ENCODE measurements at regions not wholly inside any gene's neighbourhood (a gene's known extent, or its start where the extent isn't known, plus 50 kb on each side); places are given as distances from the start of the nearest gene placed in this dataset.

DNA sequence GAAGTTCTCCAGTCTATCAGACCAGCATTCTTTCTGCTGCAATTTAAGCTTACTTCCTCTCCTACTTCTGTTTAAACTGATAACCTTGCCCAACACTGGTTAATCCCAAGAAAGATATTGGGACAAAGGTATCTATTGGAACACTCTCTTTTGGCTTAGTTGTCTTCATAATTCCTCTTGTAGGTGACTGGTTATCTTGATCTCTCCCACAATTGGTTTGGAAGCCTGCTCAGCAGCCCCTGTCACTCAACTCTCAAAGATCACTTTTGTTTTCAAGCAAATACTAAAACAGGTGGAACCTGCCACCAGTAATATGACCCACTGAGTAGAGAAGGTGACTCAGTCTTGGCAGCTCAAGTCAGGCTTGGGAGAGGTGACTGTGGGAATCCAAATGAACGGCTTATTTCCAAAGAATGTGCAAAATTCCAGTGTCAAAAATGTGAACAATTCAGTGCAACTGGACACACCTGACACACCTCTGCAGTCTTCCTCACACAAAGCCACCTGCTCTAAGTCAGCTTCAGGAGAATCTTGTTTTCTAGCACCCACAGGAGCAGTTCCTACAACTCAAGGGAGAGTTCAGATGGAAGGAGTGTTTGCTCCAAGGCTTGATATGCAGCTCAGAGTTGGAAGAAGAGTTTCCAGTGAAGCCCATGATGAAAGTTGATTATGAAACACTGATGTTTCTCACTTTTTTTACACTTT, 83.2 kb upstream of the SLC38A2 start:
- in situ Hi-C loops (cut with MboI; ENCODE audit: low pct_unique_long_range_greater_than_20kb, low sequenced_read_pairs, unreplicated experiment) = no loop called here
- no peak for DNase-seq (ENCODE audit: low spot score)
- TF ChIP-seq, protein P1, sequence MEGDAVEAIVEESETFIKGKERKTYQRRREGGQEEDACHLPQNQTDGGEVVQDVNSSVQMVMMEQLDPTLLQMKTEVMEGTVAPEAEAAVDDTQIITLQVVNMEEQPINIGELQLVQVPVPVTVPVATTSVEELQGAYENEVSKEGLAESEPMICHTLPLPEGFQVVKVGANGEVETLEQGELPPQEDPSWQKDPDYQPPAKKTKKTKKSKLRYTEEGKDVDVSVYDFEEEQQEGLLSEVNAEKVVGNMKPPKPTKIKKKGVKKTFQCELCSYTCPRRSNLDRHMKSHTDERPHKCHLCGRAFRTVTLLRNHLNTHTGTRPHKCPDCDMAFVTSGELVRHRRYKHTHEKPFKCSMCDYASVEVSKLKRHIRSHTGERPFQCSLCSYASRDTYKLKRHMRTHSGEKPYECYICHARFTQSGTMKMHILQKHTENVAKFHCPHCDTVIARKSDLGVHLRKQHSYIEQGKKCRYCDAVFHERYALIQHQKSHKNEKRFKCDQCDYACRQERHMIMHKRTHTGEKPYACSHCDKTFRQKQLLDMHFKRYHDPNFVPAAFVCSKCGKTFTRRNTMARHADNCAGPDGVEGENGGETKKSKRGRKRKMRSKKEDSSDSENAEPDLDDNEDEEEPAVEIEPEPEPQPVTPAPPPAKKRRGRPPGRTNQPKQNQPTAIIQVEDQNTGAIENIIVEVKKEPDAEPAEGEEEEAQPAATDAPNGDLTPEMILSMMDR (IDR thresholded peaks at IDR 0.05; ENCODE audit: extremely low read depth, insufficient read depth, missing control alignments) = no peak

DNA sequence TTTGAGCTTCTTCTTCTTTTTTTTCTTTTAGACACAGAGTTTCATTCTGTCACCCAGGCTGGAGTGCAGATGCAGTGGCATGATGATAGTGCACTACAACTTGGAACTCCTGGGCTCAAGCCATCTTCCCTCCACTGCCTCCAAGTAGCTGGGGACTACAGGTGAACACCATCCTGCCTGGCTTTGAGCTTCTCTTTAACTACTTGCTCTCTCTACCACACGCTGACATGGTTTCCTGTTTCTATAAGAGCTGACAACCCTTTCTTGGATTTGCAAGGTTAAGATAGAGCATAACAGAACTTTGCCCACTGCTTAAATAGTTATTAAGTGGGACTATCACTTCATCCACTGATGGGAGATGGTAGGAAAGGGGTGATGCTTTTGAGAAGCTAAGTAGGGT, 82.4 kb upstream of the SLC38A2 start:
- in situ Hi-C loops (cut with MboI; ENCODE audit: low pct_unique_long_range_greater_than_20kb, low sequenced_read_pairs, unreplicated experiment) = no loop called here
- TF ChIP-seq, protein P1 (IDR thresholded peaks at IDR 0.05; ENCODE audit: extremely low read depth, insufficient read depth, missing control alignments) = no peak
- DNase-seq (ENCODE audit: low spot score) = no peak

DNA sequence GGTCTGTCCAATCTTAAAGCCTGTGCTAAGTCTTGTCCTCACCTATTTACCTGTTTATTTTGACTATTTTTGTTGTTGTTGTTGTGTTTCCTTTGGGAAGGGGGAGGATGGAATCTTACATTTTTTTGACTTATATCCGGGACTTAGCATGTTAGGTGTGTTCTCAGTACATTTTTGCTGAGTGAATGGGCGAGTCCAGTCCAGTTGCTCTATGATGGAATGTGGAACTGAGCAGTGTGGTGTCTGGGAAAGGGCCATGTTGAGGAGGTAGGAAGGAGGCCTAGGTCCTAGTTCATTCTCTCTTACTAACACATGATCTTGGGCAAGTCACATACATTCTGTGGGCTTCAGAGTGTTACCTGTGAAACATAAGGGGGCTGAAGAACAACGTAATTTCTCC, 80.9 kb upstream of the SLC38A2 start:
- in situ Hi-C loops (cut with MboI; ENCODE audit: low pct_unique_long_range_greater_than_20kb, low sequenced_read_pairs, unreplicated experiment) = no loop called here
- DNase-seq (ENCODE audit: low spot score) = no peak
- TF ChIP-seq, protein P1 (IDR thresholded peaks at IDR 0.05; ENCODE audit: extremely low read depth, insufficient read depth, missing control alignments) = no peak

DNA sequence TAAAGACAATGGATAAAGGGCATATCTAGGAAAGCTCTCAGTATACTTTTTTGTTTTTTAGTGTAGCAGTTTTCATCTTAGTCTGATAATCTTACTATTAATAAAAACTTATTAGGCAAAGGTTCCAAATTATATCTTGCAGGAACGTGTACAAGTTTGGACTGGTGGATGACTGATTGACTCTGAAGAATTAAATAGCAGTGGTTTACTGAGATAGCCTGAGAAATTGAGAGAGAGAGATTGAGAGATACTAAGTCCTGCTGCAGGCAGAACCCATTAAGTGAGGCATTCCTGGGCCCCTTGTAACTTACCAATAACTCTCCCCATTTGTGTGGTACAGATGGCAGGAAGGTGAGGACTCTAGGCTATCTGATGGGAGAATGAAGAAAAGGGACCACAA, 80.2 kb upstream of the SLC38A2 start:
- TF ChIP-seq, protein P1 (IDR thresholded peaks at IDR 0.05; ENCODE audit: extremely low read depth, insufficient read depth, missing control alignments) = no peak
- in situ Hi-C loops (cut with MboI; ENCODE audit: low pct_unique_long_range_greater_than_20kb, low sequenced_read_pairs, unreplicated experiment) = no loop called here
- no peak for DNase-seq (ENCODE audit: low spot score)

DNA sequence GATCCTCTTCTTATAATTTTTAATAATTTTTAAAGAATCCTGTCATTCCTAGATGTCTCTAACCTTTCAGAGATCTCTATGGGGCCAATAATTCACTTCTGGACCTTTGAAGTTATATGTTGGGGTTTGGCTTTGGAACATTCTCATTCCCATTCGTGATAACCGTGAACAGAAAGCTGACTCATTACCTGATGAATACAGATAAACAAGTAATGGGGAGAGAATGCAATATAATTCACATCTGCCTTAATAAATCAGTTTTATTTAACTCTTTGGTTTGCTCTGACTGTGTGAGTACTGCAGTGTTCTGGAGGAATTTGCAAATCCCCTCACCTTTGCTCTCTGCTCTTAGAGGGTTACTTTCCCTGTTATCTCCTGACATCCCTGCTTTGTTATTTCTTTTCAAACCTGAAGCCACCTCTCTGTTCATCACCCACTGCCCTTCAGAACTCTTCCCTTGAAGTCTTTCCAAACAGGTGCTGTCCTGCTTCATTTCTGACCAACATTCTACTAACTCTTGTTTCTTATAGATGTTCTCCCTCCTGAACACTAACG, 79.6 kb upstream of the SLC38A2 start:
- in situ Hi-C loops (cut with MboI; ENCODE audit: low pct_unique_long_range_greater_than_20kb, low sequenced_read_pairs, unreplicated experiment) = no loop called here
- DNase-seq (ENCODE audit: low spot score) = no peak
- TF ChIP-seq, protein P1 (IDR thresholded peaks at IDR 0.05; ENCODE audit: extremely low read depth, insufficient read depth, missing control alignments) = no peak

DNA sequence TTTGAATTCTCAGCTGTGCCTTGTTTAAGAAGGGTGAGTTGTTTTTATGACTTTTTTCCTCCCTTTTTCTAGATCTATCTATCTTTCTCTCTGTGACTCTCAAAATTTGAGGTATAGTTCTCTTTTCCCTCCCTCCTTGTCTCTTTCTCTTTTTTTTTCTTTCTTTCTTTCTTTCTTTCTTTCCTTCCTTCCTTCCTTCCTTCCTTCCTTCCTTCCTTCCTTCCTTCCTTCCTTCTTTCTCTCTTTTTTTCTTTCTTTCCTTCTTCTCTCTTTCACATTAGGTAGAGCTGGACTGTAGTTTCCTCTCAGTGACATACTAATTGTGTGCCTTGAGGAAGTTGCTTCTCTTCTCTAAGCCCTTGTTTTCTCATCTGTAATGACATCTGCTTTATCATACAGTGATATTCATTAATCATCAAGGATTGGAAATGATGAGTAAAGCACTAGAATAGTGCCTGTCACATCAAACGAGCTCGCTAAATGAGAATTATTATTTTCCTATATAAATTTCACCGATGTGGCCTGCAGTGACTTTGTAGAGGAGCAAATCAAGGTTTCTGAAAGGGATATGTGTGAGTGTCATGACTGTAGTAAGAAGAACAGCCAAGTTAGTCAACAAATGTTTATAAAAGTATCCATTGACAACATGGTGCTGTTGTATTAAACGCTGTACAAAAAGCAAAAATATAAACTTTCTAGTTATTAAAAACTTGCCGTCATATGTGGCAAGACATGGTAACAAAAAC, 78.9 kb upstream of the SLC38A2 start:
- TF ChIP-seq, protein P1 (IDR thresholded peaks at IDR 0.05; ENCODE audit: extremely low read depth, insufficient read depth, missing control alignments) = no peak
- DNase-seq (ENCODE audit: low spot score) = no peak
- in situ Hi-C loops (cut with MboI; ENCODE audit: low pct_unique_long_range_greater_than_20kb, low sequenced_read_pairs, unreplicated experiment) = no loop called here

All from GM13977 (cell line).